Inflammatory macrophage (primary cell): ENCODE measurements at regions not wholly inside any gene's neighbourhood (a gene's known extent, or its start where the extent isn't known, plus 50 kb on each side); places are given as distances from the start of the nearest gene placed in this dataset.

ENCODE experiments used
- DNase-seq, 2 donors: peaks; one replicate each; pipeline ENCODE4 v3.0.0-alpha.2; 2020 to 2022

- no peak for DNase-seq
Measured at GRCh38 chrX:11953615-11954014, 184.7 kb upstream of the FRMPD4 start.

GRCh38 chrX:11954176-11954575 lies 184.1 kb upstream of the FRMPD4 start:
- DNase-seq = no peak

- DNase-seq = no peak
Measured at GRCh38 chrX:11960031-11960430, 178.2 kb upstream of the FRMPD4 start.

GRCh38 chrX:11965436-11965835 lies 172.8 kb upstream of the FRMPD4 start:
- DNase-seq = no peak

GRCh38 chrX:11967986-11968869 lies 170.0 kb upstream of the FRMPD4 start:
- no peak for DNase-seq

GRCh38 chrX:11968991-11969390 lies 169.3 kb upstream of the FRMPD4 start:
- DNase-seq = no peak

DNA sequence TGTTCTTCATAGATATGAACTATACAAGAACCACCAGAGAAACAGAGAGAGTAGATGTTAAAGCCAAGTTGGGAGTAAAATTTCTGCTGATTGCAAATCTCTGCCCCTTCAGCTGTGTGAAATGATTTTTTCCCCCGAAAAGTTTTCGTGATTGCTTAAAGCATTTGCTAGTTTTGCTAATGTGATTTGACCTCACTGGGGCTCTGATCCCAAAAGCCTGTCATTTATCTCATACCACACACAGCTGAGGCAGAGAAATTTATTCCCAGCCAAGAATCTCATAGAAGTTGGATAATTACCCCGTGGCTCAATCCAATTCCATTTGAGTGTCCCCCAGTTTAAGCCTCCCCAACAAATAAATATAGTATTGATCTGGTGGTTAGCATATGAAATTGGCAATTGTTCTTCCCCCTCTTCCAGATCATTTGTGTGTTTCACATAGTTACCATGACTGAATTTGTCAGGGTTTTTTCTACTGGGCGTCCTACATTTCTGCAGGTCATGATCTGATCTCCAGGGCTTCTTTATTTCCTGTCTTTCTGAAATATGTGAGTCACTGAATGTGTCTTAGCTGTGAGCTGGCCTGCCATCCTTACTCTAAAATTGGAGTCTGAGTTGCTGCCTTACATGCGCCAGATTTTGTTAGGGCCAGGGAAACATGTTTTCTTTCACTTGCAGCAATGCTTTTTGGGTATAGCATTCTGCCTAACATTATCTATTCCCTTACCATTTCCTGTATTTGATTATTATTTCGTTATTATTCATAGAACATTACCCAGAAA lies 167.5 kb upstream of the FRMPD4 start:
- no peak for DNase-seq

GRCh38 chrX:11976663-11977062 lies 161.6 kb upstream of the FRMPD4 start:
- no peak for DNase-seq

GRCh38 chrX:11992271-11992670 lies 146.0 kb upstream of the FRMPD4 start:
- no peak for DNase-seq

DNA sequence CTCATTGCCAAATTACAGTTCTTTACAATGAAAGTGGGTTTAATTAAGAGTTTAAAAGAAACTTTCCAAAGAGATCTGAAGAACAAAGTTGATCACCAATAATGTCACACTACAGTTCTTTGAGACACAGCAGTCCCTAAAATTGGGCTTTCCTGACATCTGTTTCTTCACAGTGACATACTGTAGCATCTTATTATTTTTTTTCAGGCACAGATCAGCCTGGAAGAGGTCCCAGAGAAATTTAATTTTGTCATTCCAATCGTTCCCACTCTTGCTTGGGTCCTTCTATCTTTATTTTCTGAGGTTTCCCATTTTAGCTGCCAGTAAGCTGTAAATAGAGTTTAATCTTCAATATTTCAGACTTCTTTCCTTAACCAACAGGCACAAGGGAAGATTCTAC lies 143.1 kb upstream of the FRMPD4 start:
- DNase-seq = no peak

GRCh38 chrX:11996810-11997209 lies 141.5 kb upstream of the FRMPD4 start:
- DNase-seq = no peak

DNA sequence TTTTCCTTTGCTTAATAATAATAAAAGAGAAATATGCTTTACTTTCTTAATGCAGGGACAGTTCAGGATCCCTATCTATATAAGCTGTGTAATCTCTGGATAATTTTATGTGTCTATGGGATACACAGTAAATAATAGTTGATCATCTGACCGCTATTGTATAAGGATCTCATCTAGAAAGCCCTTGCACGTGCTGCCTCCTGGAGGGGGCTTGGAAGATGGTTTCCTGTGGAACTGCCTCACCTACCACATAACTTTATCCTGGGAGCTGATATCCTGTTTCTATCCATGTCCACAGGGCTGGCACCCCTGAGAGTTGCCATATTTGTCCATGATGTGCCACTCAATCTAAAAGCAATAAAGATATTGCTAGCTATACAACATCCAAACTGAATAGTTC lies 139.3 kb upstream of the FRMPD4 start:
- DNase-seq = no peak

DNA sequence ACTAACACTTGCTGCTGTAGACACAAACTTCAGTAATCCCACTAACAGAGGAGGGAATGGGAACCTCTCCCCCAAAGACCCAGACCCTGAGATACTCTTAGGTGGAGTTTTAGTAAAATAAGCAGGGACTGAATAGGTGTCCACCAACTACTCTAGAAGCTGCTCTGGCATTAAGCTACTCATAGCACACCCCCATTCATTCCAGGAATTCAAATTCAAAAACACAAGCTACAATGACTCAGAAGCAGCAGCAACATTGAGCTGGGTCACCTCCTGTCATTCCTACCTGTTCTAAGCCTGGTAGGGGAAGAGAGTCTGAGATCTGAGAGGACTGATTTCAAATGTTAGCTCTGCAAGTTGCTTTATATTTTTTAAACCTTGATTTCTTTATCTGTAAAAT lies 135.4 kb upstream of the FRMPD4 start:
- no peak for DNase-seq

DNA sequence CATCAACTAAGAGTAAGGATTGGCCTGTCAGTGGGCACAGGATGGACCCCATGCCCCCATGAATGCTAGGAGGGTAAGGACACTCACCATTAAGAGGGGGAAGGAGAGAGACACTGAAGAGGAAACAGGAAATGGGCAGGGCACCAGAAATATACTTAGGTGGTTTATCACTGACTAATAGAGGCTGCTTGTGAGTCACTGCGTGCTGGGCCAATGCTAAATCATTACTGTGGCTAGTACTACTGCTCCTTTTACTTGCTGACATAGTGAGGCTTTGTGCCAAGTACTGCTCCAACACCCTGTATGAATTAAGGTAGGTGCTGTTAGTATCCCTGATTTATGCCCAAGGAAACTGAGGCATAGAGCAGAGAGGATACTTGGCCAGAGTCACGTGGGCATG lies 130.4 kb upstream of the FRMPD4 start:
- no peak for DNase-seq

- no peak for DNase-seq
Measured at GRCh38 chrX:12010436-12010835, 127.8 kb upstream of the FRMPD4 start.

DNA sequence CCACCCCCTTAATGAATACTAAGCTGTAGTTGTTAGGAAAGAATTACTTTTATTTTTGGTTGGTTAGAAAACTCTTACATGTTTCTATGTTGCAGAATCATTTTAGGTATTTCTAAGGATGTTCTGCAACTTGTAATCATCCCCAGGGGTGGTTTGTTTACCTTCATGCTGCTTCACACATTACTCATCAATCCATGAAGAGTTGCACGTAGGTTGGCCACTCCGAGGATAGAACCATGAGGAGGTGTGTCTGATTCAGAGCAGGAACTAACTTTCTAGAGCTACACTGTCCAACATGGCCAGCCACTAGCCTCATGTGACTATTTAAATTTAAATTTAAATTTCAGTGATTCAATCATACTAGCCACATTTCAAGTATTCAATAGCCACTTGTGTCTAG lies 127.2 kb upstream of the FRMPD4 start:
- no peak for DNase-seq

- DNase-seq = no peak
Measured at GRCh38 chrX:12013211-12013618, 125.1 kb upstream of the FRMPD4 start.

- no peak for DNase-seq
Measured at GRCh38 chrX:12021698-12022097, 116.6 kb upstream of the FRMPD4 start.

DNA sequence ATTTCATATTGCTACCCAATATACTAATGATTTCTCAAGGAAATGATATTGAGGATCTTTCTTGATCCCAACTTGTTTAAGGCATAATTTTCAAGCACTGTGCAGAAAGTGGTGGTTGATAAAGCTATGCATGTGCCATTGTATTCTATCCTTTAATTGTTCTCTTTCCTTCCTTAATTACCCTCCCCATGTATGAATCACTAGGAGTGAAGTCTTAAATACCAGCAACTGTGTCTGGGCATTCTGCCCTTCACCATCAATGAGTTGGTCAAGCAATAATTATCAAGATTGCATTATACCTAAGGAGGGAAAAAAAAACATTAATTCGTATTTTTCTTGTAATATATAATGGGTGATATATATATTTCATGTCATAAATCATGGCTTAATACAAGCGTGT lies 111.8 kb upstream of the FRMPD4 start:
- no peak for DNase-seq

- no peak for DNase-seq
Measured at GRCh38 chrX:12032082-12032481, 106.2 kb upstream of the FRMPD4 start.

- DNase-seq = no peak
Measured at GRCh38 chrX:12034741-12035140, 103.5 kb upstream of the FRMPD4 start.

DNA sequence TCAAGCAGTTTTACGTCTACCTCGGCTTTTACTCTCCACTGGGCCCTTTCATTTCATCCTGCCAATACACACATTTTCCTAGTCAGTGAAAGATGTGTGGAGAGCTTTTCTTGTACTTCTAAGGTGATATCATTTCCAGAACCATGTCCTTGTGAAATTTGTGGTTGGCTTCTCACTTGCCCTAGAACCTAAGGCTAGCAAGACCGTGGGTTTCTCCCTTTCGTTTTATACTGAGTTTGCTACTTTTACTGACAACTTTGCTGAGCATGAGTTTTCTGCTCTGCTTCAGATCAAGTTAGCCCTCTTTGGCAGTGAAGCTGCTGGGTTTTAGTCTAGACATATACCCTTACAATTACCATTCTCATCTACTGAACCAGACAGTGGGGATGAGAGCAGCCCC lies 95.7 kb upstream of the FRMPD4 start:
- no peak for DNase-seq

- DNase-seq = no peak
Measured at GRCh38 chrX:12052109-12052508, 86.2 kb upstream of the FRMPD4 start.

DNA sequence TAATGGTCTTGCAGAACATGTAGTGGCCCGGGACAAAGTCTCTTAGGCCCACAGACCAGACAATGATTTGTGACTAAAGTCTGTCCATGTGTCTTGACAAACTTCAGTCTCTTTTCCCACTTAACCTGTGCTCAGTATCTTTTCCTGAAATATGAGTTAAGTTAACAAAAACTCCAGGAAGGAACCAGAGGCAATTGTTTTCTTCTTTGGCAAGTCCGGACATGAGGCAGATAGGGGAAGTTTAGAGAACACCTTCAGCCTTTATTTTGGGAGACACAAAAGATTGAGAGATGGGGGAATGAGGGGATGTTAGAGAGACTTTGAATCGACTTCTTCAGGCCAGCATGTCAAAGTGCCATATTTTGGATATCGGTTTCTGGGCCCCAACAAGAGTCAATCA lies 80.2 kb upstream of the FRMPD4 start:
- DNase-seq = no peak
